ENCODE measurements at regions not wholly inside any gene's neighbourhood (a gene's known extent, or its start where the extent isn't known, plus 50 kb on each side); places are given as distances from the start of the nearest gene placed in this dataset.

- no peak for DNase-seq
Observed at GRCh38 chr15:96693515-96693914, 363.0 kb downstream of the NR2F2 start.

- no peak for DNase-seq
Observed at GRCh38 chr15:96693990-96694517, 363.6 kb downstream of the NR2F2 start.

GRCh38 chr15:96695426-96695825 is 364.9 kb downstream of the NR2F2 start:
- DNase-seq: no peak

- no peak for DNase-seq
Observed at GRCh38 chr15:96699871-96700401, 369.4 kb downstream of the NR2F2 start.

GRCh38 chr15:96700555-96700954 is 370.1 kb downstream of the NR2F2 start:
- no peak for DNase-seq

- no peak for DNase-seq
Observed at GRCh38 chr15:96701443-96701842, 370.9 kb downstream of the NR2F2 start.

GRCh38 chr15:96701877-96702276 is 371.4 kb downstream of the NR2F2 start:
- DNase-seq: no peak

- no peak for DNase-seq
Observed at GRCh38 chr15:96702589-96702988, 372.1 kb downstream of the NR2F2 start.

- no peak for DNase-seq
Observed at GRCh38 chr15:96703091-96703490, 372.6 kb downstream of the NR2F2 start.

- DNase-seq: no peak
Observed at GRCh38 chr15:96703794-96704550, 373.5 kb downstream of the NR2F2 start.

GRCh38 chr15:96716075-96716474 is 385.6 kb downstream of the NR2F2 start:
- DNase-seq: no peak

GRCh38 chr15:96716478-96716877 is 386.0 kb downstream of the NR2F2 start:
- no peak for DNase-seq

GRCh38 chr15:96720251-96720650 is 389.8 kb downstream of the NR2F2 start:
- DNase-seq: no peak

- no peak for DNase-seq
Observed at GRCh38 chr15:96720656-96721055, 390.2 kb downstream of the NR2F2 start.

GRCh38 chr15:96728591-96728990 is 398.1 kb downstream of the NR2F2 start:
- no peak for DNase-seq

GRCh38 chr15:96732704-96733103 is 402.2 kb downstream of the NR2F2 start:
- DNase-seq: no peak

- DNase-seq: no peak
Observed at GRCh38 chr15:96733721-96734120, 403.2 kb downstream of the NR2F2 start.

GRCh38 chr15:96735632-96736240 is 405.2 kb downstream of the NR2F2 start:
- DNase-seq: no peak

- no peak for DNase-seq
Observed at GRCh38 chr15:96736384-96736783, 405.9 kb downstream of the NR2F2 start.

- DNase-seq: no peak
Observed at GRCh38 chr15:96737408-96737807, 406.9 kb downstream of the NR2F2 start.

- DNase-seq: no peak
Observed at GRCh38 chr15:96746665-96747064, 416.2 kb downstream of the NR2F2 start.

GRCh38 chr15:96747291-96747690 is 416.8 kb downstream of the NR2F2 start:
- DNase-seq: no peak

- DNase-seq: no peak
Observed at GRCh38 chr15:96750361-96750760, 419.9 kb downstream of the NR2F2 start.

- DNase-seq: no peak
Observed at GRCh38 chr15:96756146-96756545, 425.6 kb downstream of the NR2F2 start.
